ENCODE measurements at regions not wholly inside any gene's neighbourhood (a gene's known extent, or its start where the extent isn't known, plus 50 kb on each side); places are given as distances from the start of the nearest gene placed in this dataset.
A peak's percentile ranks its signal among the peaks of the same experiment; 100 is the strongest.
"Not testable (repeated sequence)": the region's sequence is repeated elsewhere in the genome, so short reads cannot be mapped to it uniquely, and the experiment has no call there.

GRCh38 chr17:21595086-21595485 is 97.2 kb upstream of the KCNJ18 start:
- DNase-seq (no peak), ATAC-seq (peak; percentile 89)
- intact Hi-C loops (cut with DNase I, micrococcal nuclease) = no loop called here

DNA sequence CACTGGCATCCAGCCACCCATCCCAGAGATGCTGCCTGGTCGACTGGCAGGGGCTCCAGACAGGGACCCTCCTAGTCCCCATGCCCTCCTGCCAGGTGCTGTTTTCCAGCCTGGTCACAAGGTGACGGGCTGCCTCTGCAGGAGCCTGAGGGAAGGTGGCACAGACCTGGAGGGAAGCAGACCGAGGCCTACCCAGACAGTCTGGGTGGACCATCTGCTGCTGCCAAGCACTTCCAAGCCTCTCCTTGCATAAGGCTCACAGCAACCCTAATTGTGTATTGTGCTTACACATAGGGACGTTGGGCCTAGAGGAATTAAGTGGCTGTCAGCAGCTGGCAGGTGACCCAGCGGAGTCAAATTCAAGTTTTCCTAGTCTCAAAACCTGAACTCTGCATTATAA is 90.1 kb upstream of the KCNJ18 start:
- intact Hi-C loops (cut with DNase I, micrococcal nuclease) = no loop called here
- DNase-seq = no peak
- no peak for ATAC-seq

GRCh38 chr17:21603292-21603691 is 89.0 kb upstream of the KCNJ18 start:
- DNase-seq; ATAC-seq; intact Hi-C loops (cut with DNase I, micrococcal nuclease): not testable (repeated sequence)

- ATAC-seq; intact Hi-C loops (cut with DNase I, micrococcal nuclease); DNase-seq: not testable (repeated sequence)
These were observed 80.9 kb upstream of the KCNJ18 start for GRCh38 chr17:21611443-21611842.

DNA sequence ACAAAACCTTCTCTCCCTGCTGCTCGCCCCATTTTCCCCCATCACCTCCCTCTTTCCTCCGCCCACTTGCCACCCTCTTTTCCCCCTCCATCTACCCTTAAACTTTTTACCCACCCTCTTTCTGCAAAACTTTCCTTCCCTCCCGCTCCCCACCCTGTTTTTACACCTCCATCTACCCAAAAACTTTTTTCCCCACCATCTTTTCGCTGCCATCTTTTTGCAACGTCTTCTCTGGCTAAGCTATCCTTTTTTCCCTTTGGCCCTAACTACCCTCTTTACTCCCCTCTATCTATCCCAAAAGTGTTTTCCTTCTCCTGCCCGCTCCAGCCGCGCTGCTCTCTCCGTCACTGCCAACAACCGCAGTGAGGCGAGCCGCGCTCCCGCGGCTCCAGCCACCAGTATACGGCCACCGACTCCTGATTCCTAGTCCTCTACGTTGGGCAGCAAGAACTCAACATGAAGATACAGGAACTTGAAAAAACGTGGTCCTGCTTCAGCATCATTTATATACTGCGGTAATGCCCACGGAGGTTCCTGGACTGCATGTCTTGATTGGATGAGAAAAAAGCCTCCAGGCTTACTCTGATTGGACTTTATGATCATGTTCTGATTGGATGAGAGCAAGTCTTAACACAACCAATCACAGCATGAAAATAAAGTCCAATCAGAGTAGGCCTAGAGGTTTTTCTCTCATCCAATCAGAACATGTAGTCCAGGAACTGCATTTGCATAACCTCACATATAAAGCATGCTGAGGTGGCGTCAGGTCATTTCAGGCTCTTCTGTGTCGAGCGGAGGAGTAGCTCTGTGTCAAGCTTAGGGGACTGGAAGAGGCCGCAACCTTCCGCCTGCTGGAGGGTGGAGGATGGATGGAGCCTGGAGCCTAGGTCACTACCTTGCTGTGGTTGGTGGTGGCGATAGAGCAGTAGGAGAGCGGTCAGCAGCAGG is 79.9 kb upstream of the KCNJ18 start:
- intact Hi-C loops (cut with DNase I, micrococcal nuclease); DNase-seq; ATAC-seq: not testable (repeated sequence)

DNA sequence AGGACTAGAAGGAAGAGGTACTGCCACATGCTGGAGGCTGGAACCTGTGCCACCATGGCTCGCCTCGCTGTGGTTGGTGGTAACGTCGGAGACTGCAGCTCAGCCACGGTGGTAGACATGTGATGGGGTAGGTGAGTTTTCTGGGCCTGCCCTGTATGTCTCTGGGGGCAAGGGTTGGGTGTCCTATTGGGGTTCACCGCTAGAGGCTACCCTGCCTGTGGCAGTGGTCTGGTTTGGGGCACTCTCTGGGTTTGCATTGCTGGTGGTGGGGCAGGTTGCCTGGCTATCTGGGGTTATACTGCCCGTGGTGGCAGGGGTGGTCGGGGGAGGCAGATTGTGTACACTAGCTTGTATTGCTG is 79.3 kb upstream of the KCNJ18 start:
- intact Hi-C loops (cut with DNase I, micrococcal nuclease) = no loop called here
- ATAC-seq = no peak
- DNase-seq = no peak

GRCh38 chr17:21626987-21627386 is 65.3 kb upstream of the KCNJ18 start:
- ATAC-seq; intact Hi-C loops (cut with DNase I, micrococcal nuclease); DNase-seq: not testable (repeated sequence)
